PC-3 (cell line): ENCODE measurements at regions not wholly inside any gene's neighbourhood (a gene's known extent, or its start where the extent isn't known, plus 50 kb on each side); places are given as distances from the start of the nearest gene placed in this dataset.

Experiments
- EZH2phosphoT487 ChIP-seq: fragments of 300-600 bp; sonication (generic); IDR thresholded peaks from 2 replicates; pipeline ENCODE4 v1.6.1; 2018; ENCODE audit warnings: mild to moderate bottlenecking, antibody characterized with exemption, low read length, borderline replicate concordance
- TF ChIP-seq, protein P1 (sequence below): fragments of 300-600 bp; sonication (generic); conservative IDR thresholded peaks from 2 replicates; pipeline ENCODE4 v1.5.1; 2017; ENCODE audit warnings: antibody characterized with exemption, low read depth, mild to moderate bottlenecking, low read length

GRCh38 chrX:7266288-7266687 is 118.3 kb upstream of the PUDP start:
- TF ChIP-seq, protein P1, sequence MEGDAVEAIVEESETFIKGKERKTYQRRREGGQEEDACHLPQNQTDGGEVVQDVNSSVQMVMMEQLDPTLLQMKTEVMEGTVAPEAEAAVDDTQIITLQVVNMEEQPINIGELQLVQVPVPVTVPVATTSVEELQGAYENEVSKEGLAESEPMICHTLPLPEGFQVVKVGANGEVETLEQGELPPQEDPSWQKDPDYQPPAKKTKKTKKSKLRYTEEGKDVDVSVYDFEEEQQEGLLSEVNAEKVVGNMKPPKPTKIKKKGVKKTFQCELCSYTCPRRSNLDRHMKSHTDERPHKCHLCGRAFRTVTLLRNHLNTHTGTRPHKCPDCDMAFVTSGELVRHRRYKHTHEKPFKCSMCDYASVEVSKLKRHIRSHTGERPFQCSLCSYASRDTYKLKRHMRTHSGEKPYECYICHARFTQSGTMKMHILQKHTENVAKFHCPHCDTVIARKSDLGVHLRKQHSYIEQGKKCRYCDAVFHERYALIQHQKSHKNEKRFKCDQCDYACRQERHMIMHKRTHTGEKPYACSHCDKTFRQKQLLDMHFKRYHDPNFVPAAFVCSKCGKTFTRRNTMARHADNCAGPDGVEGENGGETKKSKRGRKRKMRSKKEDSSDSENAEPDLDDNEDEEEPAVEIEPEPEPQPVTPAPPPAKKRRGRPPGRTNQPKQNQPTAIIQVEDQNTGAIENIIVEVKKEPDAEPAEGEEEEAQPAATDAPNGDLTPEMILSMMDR: no peak
- TF ChIP-seq EZH2phosphoT487: no peak
